ENCODE measurements at regions not wholly inside any gene's neighbourhood (a gene's known extent, or its start where the extent isn't known, plus 50 kb on each side); places are given as distances from the start of the nearest gene placed in this dataset.
"Not testable (repeated sequence)": the region's sequence is repeated elsewhere in the genome, so short reads cannot be mapped to it uniquely, and the experiment has no call there.

DNA sequence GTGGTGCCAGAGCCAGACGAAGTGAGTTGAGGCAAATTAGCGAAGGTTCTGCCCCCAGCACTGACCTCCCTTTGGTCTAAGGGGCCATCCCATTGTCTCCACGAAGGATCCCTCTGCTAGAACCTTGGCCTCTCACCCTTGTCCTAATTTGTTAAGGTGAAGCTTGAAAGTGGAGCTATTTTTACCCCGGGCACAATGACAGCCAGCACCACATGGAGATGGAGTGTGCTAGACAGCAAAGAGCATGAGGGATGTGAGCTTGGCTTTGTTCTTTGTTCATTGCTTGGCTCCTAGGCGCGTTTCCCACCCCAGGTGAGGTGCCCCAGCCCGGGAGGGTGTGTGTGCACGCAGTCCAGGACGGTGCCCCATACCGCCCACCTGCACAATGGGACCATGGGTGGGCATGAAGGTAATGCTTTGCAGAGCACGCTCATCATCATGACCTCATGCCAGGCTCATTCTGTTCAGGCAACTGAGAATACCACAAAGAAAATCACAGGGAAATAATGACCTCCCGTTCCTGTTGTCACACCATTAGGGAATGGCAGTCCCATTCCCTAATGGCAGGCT lies 361.0 kb upstream of the FZD8 start:
- no peaks in the 10 kb centered on the region for H3K27me3 ChIP-seq (ENCODE audit: insufficient read depth, low read length)
- H3K79me2 ChIP-seq (ENCODE audit: insufficient read depth, low read length), result no peaks in the 10 kb centered on the region
- H3K36me3 ChIP-seq (ENCODE audit: insufficient read depth, low read length), result no peaks in the 10 kb centered on the region
- no peak overlapping the region for H2AFZ ChIP-seq (ENCODE audit: low read length)
- no peaks in the 10 kb centered on the region for H3K4me1 ChIP-seq (ENCODE audit: insufficient read depth, low read length)
- no peaks in the 10 kb centered on the region for H4K20me1 ChIP-seq (ENCODE audit: insufficient read depth, low read length)
- H3K27ac ChIP-seq (ENCODE audit: low read depth, low read length), result no peak overlapping the region
- TF ChIP-seq, protein P1, sequence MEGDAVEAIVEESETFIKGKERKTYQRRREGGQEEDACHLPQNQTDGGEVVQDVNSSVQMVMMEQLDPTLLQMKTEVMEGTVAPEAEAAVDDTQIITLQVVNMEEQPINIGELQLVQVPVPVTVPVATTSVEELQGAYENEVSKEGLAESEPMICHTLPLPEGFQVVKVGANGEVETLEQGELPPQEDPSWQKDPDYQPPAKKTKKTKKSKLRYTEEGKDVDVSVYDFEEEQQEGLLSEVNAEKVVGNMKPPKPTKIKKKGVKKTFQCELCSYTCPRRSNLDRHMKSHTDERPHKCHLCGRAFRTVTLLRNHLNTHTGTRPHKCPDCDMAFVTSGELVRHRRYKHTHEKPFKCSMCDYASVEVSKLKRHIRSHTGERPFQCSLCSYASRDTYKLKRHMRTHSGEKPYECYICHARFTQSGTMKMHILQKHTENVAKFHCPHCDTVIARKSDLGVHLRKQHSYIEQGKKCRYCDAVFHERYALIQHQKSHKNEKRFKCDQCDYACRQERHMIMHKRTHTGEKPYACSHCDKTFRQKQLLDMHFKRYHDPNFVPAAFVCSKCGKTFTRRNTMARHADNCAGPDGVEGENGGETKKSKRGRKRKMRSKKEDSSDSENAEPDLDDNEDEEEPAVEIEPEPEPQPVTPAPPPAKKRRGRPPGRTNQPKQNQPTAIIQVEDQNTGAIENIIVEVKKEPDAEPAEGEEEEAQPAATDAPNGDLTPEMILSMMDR (IDR thresholded peaks at IDR 0.05; ENCODE audit: extremely low read depth, low read depth, low read length), result no peak
- H3K4me2 ChIP-seq (ENCODE audit: insufficient read depth, low read length), result no peak overlapping the region
- DNase-seq (ENCODE audit: insufficient read length, low spot score, missing footprints), result no peak
- no peak overlapping the region for H3K4me3 ChIP-seq (ENCODE audit: insufficient read depth, low read length)
- no peaks in the 10 kb centered on the region for H3K9me3 ChIP-seq (ENCODE audit: low read depth, low read length)

DNA sequence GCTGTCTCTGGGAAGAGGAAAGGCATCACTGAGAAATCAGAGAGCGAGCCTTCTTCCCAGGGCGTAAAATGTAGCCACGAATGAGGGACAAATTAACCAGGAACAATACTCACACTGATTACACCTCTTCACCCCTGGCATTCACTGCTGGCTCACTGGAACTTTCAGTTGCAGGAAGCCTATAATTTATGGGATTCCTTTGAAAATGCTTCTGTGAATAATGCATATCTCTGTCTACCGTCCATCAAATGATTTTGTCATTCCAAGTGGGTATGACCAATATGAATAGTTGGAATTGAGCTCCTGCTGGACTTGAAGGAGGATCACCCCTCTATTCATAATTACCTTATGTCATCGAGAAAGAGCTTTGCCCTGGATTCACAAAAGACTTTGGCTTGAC lies 360.3 kb upstream of the FZD8 start:
- H3K27me3 ChIP-seq (ENCODE audit: insufficient read depth, low read length), result no peaks in the 10 kb centered on the region
- no peak for DNase-seq (ENCODE audit: insufficient read length, low spot score, missing footprints)
- H3K9me3 ChIP-seq (ENCODE audit: low read depth, low read length), result no peaks in the 10 kb centered on the region
- H3K4me1 ChIP-seq (ENCODE audit: insufficient read depth, low read length), result no peaks in the 10 kb centered on the region
- TF ChIP-seq, protein P1 (IDR thresholded peaks at IDR 0.05; ENCODE audit: extremely low read depth, low read depth, low read length), result no peak
- H4K20me1 ChIP-seq (ENCODE audit: insufficient read depth, low read length), result no peaks in the 10 kb centered on the region
- no peak overlapping the region for H3K4me3 ChIP-seq (ENCODE audit: insufficient read depth, low read length)
- no peak overlapping the region for H2AFZ ChIP-seq (ENCODE audit: low read length)
- no peaks in the 10 kb centered on the region for H3K79me2 ChIP-seq (ENCODE audit: insufficient read depth, low read length)
- H3K4me2 ChIP-seq (ENCODE audit: insufficient read depth, low read length), result no peak overlapping the region
- no peak overlapping the region for H3K27ac ChIP-seq (ENCODE audit: low read depth, low read length)
- no peaks in the 10 kb centered on the region for H3K36me3 ChIP-seq (ENCODE audit: insufficient read depth, low read length)

DNA sequence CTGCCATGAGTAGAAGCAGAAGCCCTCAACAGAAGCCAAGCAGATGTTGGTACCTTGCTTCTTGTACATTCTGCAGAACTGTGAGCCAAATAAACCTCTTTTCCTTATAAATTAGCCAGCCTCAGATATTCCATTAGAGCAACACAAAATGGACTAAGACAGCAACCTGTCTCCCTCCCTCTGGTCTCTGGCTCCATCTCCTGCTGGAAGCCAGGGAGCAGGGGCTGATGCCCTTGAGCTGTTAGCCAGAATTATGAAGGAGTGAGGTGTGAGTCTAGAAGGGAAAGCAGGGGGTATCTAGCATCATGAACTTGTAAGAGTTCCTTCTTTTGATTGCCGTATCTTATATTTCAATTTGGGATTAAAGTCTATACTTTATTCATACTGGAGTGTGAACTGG lies 358.7 kb upstream of the FZD8 start:
- not testable (repeated sequence) for H2AFZ ChIP-seq (ENCODE audit: low read length); H3K4me2 ChIP-seq (ENCODE audit: insufficient read depth, low read length); H4K20me1 ChIP-seq (ENCODE audit: insufficient read depth, low read length); H3K79me2 ChIP-seq (ENCODE audit: insufficient read depth, low read length); H3K9me3 ChIP-seq (ENCODE audit: low read depth, low read length); H3K4me1 ChIP-seq (ENCODE audit: insufficient read depth, low read length); H3K36me3 ChIP-seq (ENCODE audit: insufficient read depth, low read length); H3K27ac ChIP-seq (ENCODE audit: low read depth, low read length); H3K27me3 ChIP-seq (ENCODE audit: insufficient read depth, low read length); H3K4me3 ChIP-seq (ENCODE audit: insufficient read depth, low read length); DNase-seq (ENCODE audit: insufficient read length, low spot score, missing footprints)
- TF ChIP-seq, protein P1 (IDR thresholded peaks at IDR 0.05; ENCODE audit: extremely low read depth, low read depth, low read length), result peak; percentile 7

DNA sequence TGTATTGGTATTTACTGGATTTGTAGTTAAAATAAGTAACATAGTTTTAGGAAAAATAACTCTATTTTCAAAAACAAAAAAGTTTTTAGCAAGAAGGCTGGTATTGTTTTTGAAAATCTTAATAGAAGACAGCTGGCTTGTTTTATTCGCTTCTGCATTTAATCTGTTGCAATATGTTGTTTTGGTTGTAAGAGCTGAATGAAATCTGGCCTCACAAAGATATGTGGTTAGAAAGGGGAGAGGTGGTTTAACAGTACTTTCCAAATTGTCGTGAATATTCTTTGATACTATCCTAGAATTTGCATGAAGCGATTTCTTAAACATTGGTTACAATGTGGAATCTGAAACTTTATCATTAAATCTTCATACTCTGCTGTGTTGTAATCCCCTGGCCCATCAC lies 355.9 kb upstream of the FZD8 start:
- H3K79me2 ChIP-seq (ENCODE audit: insufficient read depth, low read length), result no peaks in the 10 kb centered on the region
- no peak overlapping the region for H2AFZ ChIP-seq (ENCODE audit: low read length)
- no peaks in the 10 kb centered on the region for H3K9me3 ChIP-seq (ENCODE audit: low read depth, low read length)
- no peak overlapping the region for H3K4me3 ChIP-seq (ENCODE audit: insufficient read depth, low read length)
- no peaks in the 10 kb centered on the region for H3K27me3 ChIP-seq (ENCODE audit: insufficient read depth, low read length)
- no peak overlapping the region for H3K4me2 ChIP-seq (ENCODE audit: insufficient read depth, low read length)
- H3K36me3 ChIP-seq (ENCODE audit: insufficient read depth, low read length), result no peaks in the 10 kb centered on the region
- H3K27ac ChIP-seq (ENCODE audit: low read depth, low read length), result no peak overlapping the region
- TF ChIP-seq, protein P1 (IDR thresholded peaks at IDR 0.05; ENCODE audit: extremely low read depth, low read depth, low read length), result no peak
- no peaks in the 10 kb centered on the region for H3K4me1 ChIP-seq (ENCODE audit: insufficient read depth, low read length)
- no peak for DNase-seq (ENCODE audit: insufficient read length, low spot score, missing footprints)
- H4K20me1 ChIP-seq (ENCODE audit: insufficient read depth, low read length), result no peaks in the 10 kb centered on the region

All from osteoblast (primary cell).